Right atrium auricular region (tissue), 2 donors: ENCODE measurements at regions not wholly inside any gene's neighbourhood (a gene's known extent, or its start where the extent isn't known, plus 50 kb on each side); places are given as distances from the start of the nearest gene placed in this dataset.

ENCODE experiments used
- DNase-seq: peaks from one replicate; pipeline ENCODE4 v3.0.0-alpha.2; 2019; ENCODE audit warnings: low spot score
- H3K27ac ChIP-seq, 2 donors: fragments of 200-600 bp; sonication (generic); 1 replicate in 1 of 2; 2 replicates in 1 of 2; pipeline ENCODE4 v1.5.1; 2016 to 2019
- H3K27me3 ChIP-seq, 2 donors: fragments of 200-600 bp; sonication (generic); one replicate each; pipeline versions ENCODE4 v1.5.1 to v1.6.0; 2017 to 2019
- H3K36me3 ChIP-seq: fragments of 200-600 bp; sonication (generic); one replicate; pipeline ENCODE4 v1.5.1; 2016
- H3K4me1 ChIP-seq, 2 donors: fragments of 200-600 bp; sonication (generic); one replicate each; pipeline versions ENCODE4 v1.5.1 to v1.6.0; 2017 to 2019
- H3K4me3 ChIP-seq, 2 donors: fragments of 200-600 bp; sonication (generic); 1 replicate in 1 of 2; 2 replicates in 1 of 2; pipeline ENCODE4 v1.5.1; 2017 to 2019; ENCODE audit warnings: mild to moderate bottlenecking in 1 of 2, moderate library complexity in 1 of 2
- H3K9me3 ChIP-seq, 2 donors: fragments of 200-600 bp; sonication (generic); one replicate each; pipeline ENCODE4 v1.5.1; 2019
- CTCF ChIP-seq, 2 donors: fragments of 200-600 bp; sonication (generic); IDR thresholded peaks; one replicate each; pipeline ENCODE4 v1.5.1; 2019; ENCODE audit warnings: antibody characterized with exemption in 2 of 2

GRCh38 chr9:115923410-115923809 lies 230.2 kb upstream of the PAPPA start:
- H3K4me3 ChIP-seq, result no peak overlapping the region
- no peak overlapping the region for H3K27ac ChIP-seq
- TF ChIP-seq CTCF (IDR thresholded peaks at IDR 0.05), result no peak
- no peaks in the 10 kb centered on the region for H3K27me3 ChIP-seq
- no peak for DNase-seq
- H3K9me3 ChIP-seq, result no peaks in the 10 kb centered on the region
- peaks cover 0 to 11% of the 10 kb centered on the region in 2 donors for H3K4me1 ChIP-seq
- H3K36me3 ChIP-seq, result no peaks in the 10 kb centered on the region

GRCh38 chr9:115923903-115924668 lies 229.5 kb upstream of the PAPPA start:
- DNase-seq, result no peak
- H3K27me3 ChIP-seq, result no peaks in the 10 kb centered on the region
- H3K9me3 ChIP-seq, result no peaks in the 10 kb centered on the region
- no peaks in the 10 kb centered on the region for H3K36me3 ChIP-seq
- H3K4me1 ChIP-seq, result peaks cover 0 to 11% of the 10 kb centered on the region in 2 donors
- no peak overlapping the region for H3K4me3 ChIP-seq
- TF ChIP-seq CTCF (IDR thresholded peaks at IDR 0.05), result no peak
- H3K27ac ChIP-seq, result no peak overlapping the region

- Histone ChIP-seq H3K27me3 (no peaks in the 10 kb centered on the region), H3K9me3 (no peaks in the 10 kb centered on the region), H3K27ac (no peak overlapping the region), H3K4me3 (no peak overlapping the region), H3K36me3 (no peaks in the 10 kb centered on the region), H3K4me1 (peaks cover 0 to 11% of the 10 kb centered on the region in 2 donors)
- no peak for TF ChIP-seq CTCF (IDR thresholded peaks at IDR 0.05)
- no peak for DNase-seq
Observed at GRCh38 chr9:115924669-115924987, 229.0 kb upstream of the PAPPA start.

- H3K9me3 ChIP-seq, result no peaks in the 10 kb centered on the region
- H3K27ac ChIP-seq, result no peak overlapping the region
- no peaks in the 10 kb centered on the region for H3K36me3 ChIP-seq
- no peaks in the 10 kb centered on the region for H3K27me3 ChIP-seq
- TF ChIP-seq CTCF (IDR thresholded peaks at IDR 0.05), result no peak
- no peak overlapping the region for H3K4me3 ChIP-seq
- H3K4me1 ChIP-seq, result peaks cover 0 to 11% of the 10 kb centered on the region in 2 donors
- no peak for DNase-seq
Observed at GRCh38 chr9:115925424-115925823, 228.2 kb upstream of the PAPPA start.

GRCh38 chr9:115930472-115930871 lies 223.1 kb upstream of the PAPPA start:
- no peaks in the 10 kb centered on the region for H3K27me3 ChIP-seq
- no peak overlapping the region for H3K4me3 ChIP-seq
- TF ChIP-seq CTCF (IDR thresholded peaks at IDR 0.05), result no peak
- no peaks in the 10 kb centered on the region for H3K36me3 ChIP-seq
- H3K9me3 ChIP-seq, result no peaks in the 10 kb centered on the region
- no peak for DNase-seq
- no peak overlapping the region for H3K27ac ChIP-seq
- no peaks in the 10 kb centered on the region for H3K4me1 ChIP-seq

- Histone ChIP-seq H3K9me3 (no peaks in the 10 kb centered on the region), H3K4me1 (peaks cover 0 to 17% of the 10 kb centered on the region in 2 donors), H3K27ac (peak overlapping the region in 1 of 2 donors; percentile 3), H3K27me3 (no peaks in the 10 kb centered on the region), H3K36me3 (no peaks in the 10 kb centered on the region), H3K4me3 (no peak overlapping the region)
- no peak for DNase-seq
- TF ChIP-seq CTCF (IDR thresholded peaks at IDR 0.05), result no peak
Observed at GRCh38 chr9:115938479-115938878, 215.1 kb upstream of the PAPPA start.
